PC-9 (cell line): ENCODE measurements at regions not wholly inside any gene's neighbourhood (a gene's known extent, or its start where the extent isn't known, plus 50 kb on each side); places are given as distances from the start of the nearest gene placed in this dataset.

Source experiments
- EZH2 ChIP-seq: fragments of 200-600 bp; sonication (generic); IDR thresholded peaks from 2 replicates; pipeline ENCODE4 v1.8.0; 2017; ENCODE audit warnings: antibody characterized with exemption, low read depth
- TF ChIP-seq, protein P1 (sequence below): fragments of 200-600 bp; sonication (generic); conservative IDR thresholded peaks from 2 replicates; pipeline ENCODE4 v1.6.1; 2017; ENCODE audit warnings: mixed run types, antibody characterized with exemption, mild to moderate bottlenecking, moderate library complexity

DNA sequence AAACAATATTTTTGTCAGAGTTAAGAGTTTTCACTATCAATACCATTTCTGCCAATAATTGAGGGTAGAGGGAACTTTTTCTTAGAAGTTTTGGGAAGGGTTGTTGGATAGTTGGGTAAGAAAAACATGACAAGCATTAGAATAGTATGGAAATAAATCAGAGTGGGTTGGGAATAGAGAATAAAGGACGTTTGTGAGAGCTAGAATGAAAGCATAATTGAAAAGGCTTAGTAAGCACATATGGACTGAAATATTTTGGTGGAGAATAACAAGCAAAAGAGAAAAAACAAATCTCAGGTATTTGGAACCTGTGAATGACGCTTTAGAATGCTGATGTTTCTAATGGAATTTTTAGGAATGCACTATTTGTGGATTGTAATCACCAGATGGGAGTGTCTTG is 262.9 kb upstream of the EDIL3 start:
- TF ChIP-seq, protein P1, sequence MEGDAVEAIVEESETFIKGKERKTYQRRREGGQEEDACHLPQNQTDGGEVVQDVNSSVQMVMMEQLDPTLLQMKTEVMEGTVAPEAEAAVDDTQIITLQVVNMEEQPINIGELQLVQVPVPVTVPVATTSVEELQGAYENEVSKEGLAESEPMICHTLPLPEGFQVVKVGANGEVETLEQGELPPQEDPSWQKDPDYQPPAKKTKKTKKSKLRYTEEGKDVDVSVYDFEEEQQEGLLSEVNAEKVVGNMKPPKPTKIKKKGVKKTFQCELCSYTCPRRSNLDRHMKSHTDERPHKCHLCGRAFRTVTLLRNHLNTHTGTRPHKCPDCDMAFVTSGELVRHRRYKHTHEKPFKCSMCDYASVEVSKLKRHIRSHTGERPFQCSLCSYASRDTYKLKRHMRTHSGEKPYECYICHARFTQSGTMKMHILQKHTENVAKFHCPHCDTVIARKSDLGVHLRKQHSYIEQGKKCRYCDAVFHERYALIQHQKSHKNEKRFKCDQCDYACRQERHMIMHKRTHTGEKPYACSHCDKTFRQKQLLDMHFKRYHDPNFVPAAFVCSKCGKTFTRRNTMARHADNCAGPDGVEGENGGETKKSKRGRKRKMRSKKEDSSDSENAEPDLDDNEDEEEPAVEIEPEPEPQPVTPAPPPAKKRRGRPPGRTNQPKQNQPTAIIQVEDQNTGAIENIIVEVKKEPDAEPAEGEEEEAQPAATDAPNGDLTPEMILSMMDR: no peak
- TF ChIP-seq EZH2: no peak
